ENCODE measurements at regions not wholly inside any gene's neighbourhood (a gene's known extent, or its start where the extent isn't known, plus 50 kb on each side); places are given as distances from the start of the nearest gene placed in this dataset.

- no peaks in the 10 kb centered on the region for H3K9me2 ChIP-seq
- ChIA-PET POLR2A (no interaction called here), CTCF (no interaction called here)
- WGBS (ENCODE audit: low lambda C conversion rate) = 14% methylated on average over 1 of the region's 1 CpG
- no peaks in the 10 kb centered on the region for H3K79me2 ChIP-seq (ENCODE audit: insufficient read depth)
- H3K27me3 ChIP-seq (ENCODE audit: insufficient read depth) = no peaks in the 10 kb centered on the region
- H3K4me3 ChIP-seq (ENCODE audit: low read depth in 2 of 2, low read length in 1 of 2) = no peak overlapping the region
- no peak for DNase-seq
- no peak overlapping the region for H3K27ac ChIP-seq (ENCODE audit: low read depth in 2 of 2, low read length in 1 of 2)
- no peak overlapping the region for H2AFZ ChIP-seq (ENCODE audit: low read depth)
- no peak overlapping the region for H3K4me2 ChIP-seq
- TF ChIP-seq USF1 (IDR thresholded peaks at IDR 0.05; ENCODE audit: borderline replicate concordance, low read depth) (no peak), USF2 (IDR thresholded peaks at IDR 0.05; ENCODE audit: borderline replicate concordance, low read depth, low read length) (no peak), FOXJ3 (CRISPR knock-in tag; IDR thresholded peaks at IDR 0.05) (no peak), RCOR1 (IDR thresholded peaks at IDR 0.05; ENCODE audit: low read length) (no peak), PBX3 (IDR thresholded peaks at IDR 0.05) (no peak), GABPA (IDR thresholded peaks at IDR 0.05; ENCODE audit: low read depth) (no peak), EZH2phosphoT487 (IDR thresholded peaks at IDR 0.05; ENCODE audit: borderline replicate concordance, low read depth) (no peak), MXI1 (IDR thresholded peaks at IDR 0.05; ENCODE audit: low read depth, low read length) (no peak), CHD2 (IDR thresholded peaks at IDR 0.05; ENCODE audit: low read length, partially characterized antibody) (no peak), JUND (IDR thresholded peaks at IDR 0.05) (no peak), SMC3 (IDR thresholded peaks at IDR 0.05; ENCODE audit: low read depth, low read length) (no peak), CTCF (IDR thresholded peaks at IDR 0.05) (no peak), MEF2A (IDR thresholded peaks at IDR 0.05; ENCODE audit: borderline replicate concordance, low read depth) (no peak), SIN3A (IDR thresholded peaks at IDR 0.05; ENCODE audit: borderline replicate concordance, low read depth, low read length) (no peak), FOSL2 (IDR thresholded peaks at IDR 0.05; ENCODE audit: borderline replicate concordance, low read depth) (no peak), POLR2AphosphoS5 (IDR thresholded peaks at IDR 0.05; ENCODE audit: low read depth, low read length) (no peak), ELF1 (IDR thresholded peaks at IDR 0.05) (no peak)
- no peaks in the 10 kb centered on the region for H3K9me3 ChIP-seq
- no peaks in the 10 kb centered on the region for H3K4me1 ChIP-seq (ENCODE audit: control insufficient read depth in 1 of 2, insufficient read depth in 2 of 2, low read depth in 1 of 2, low read length in 1 of 2)
- H3K9ac ChIP-seq = no peak overlapping the region
- no peaks in the 10 kb centered on the region for H3K36me3 ChIP-seq (replicated peaks in 1 of 2; ENCODE audit: control insufficient read depth in 1 of 2, insufficient read depth in 2 of 2, low read length in 1 of 2)
- no peaks in the 10 kb centered on the region for H3F3A ChIP-seq (replicated peaks; ENCODE audit: insufficient read depth)
- H4K20me1 ChIP-seq (ENCODE audit: insufficient read depth) = no peaks in the 10 kb centered on the region
These were observed 72.2 kb upstream of the LRRC3B start for GRCh38 chr3:26550413-26550812.

Measured in SK-N-SH (cell line).